Body of pancreas (tissue), 4 donors: ENCODE measurements at regions not wholly inside any gene's neighbourhood (a gene's known extent, or its start where the extent isn't known, plus 50 kb on each side); places are given as distances from the start of the nearest gene placed in this dataset.

Experiments used
- POLR2A ChIP-seq, 3 donors: fragments of 450-650 bp; IDR thresholded peaks; one replicate each; pipeline ENCODE4 v1.6.1; 2016; ENCODE audit warnings: antibody characterized with exemption in 3 of 3, mild to moderate bottlenecking in 2 of 3
- TF ChIP-seq, protein P1 (sequence below), 7 experiments: fragments of 450-650 bp in 4 of 7; fragments of 200-600 bp in 3 of 7; sonication (generic) in 3 of 7; IDR thresholded peaks; one replicate each; pipeline ENCODE4 v1.5.1; 2016 to 2019; ENCODE audit warnings: antibody characterized with exemption in 7 of 7

DNA sequence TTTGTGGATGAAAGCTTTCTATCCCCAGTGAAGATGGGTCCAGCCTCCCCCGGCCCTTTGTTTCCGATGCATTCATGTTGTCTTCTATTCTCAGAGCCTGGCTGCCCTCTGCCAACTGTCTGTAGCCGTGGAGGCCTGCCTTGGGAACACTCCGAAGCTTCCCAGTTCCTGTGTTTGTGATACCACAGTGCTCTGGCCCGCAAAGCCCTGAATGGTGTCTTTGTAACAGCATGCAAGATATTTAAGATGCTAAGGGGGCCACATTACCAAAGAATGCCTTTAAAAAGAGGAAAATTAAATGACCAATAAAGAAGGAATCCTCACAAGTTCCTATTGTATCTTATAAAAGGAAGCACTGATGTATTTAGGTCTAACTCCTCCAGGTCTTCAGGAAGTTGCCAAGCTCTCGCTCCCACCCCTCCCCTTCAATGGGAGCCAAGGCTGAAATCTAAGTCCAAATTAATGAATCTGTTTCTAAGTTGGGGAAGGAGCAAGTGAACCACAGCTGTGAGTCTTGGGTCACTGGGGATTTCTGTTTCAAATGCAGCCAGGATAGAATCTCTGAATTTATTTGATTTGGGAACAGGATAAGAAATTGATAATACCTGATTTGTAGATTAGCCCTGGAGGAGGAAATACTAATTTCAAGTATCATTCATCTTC lies 596.1 kb downstream of the QKI start:
- TF ChIP-seq POLR2A (IDR thresholded peaks at IDR 0.05): no peak
- TF ChIP-seq, protein P1, sequence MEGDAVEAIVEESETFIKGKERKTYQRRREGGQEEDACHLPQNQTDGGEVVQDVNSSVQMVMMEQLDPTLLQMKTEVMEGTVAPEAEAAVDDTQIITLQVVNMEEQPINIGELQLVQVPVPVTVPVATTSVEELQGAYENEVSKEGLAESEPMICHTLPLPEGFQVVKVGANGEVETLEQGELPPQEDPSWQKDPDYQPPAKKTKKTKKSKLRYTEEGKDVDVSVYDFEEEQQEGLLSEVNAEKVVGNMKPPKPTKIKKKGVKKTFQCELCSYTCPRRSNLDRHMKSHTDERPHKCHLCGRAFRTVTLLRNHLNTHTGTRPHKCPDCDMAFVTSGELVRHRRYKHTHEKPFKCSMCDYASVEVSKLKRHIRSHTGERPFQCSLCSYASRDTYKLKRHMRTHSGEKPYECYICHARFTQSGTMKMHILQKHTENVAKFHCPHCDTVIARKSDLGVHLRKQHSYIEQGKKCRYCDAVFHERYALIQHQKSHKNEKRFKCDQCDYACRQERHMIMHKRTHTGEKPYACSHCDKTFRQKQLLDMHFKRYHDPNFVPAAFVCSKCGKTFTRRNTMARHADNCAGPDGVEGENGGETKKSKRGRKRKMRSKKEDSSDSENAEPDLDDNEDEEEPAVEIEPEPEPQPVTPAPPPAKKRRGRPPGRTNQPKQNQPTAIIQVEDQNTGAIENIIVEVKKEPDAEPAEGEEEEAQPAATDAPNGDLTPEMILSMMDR (IDR thresholded peaks at IDR 0.05): no peak
